ENCODE measurements at regions not wholly inside any gene's neighbourhood (a gene's known extent, or its start where the extent isn't known, plus 50 kb on each side); places are given as distances from the start of the nearest gene placed in this dataset.

DNA sequence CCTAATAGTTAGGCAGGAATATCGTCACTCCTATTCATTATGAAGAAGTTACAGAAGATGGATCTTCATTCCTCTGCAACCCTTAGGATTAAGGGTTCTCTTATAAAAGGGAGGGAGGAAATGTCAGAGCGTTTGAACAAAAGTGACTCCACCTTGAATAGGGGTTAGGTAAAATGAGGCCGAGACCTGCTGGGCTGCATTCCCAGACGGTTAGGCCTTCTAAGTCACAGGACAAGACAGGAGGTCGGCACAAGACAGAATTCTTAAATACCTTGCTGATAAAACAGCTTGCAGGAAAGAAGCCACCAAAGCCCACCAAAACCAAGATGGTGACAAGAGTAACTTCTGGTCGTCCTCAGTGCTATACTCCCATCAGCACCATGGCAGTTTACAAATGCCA lies 147.6 kb downstream of the CDCA7 start:
- TF ChIP-seq, protein P1, sequence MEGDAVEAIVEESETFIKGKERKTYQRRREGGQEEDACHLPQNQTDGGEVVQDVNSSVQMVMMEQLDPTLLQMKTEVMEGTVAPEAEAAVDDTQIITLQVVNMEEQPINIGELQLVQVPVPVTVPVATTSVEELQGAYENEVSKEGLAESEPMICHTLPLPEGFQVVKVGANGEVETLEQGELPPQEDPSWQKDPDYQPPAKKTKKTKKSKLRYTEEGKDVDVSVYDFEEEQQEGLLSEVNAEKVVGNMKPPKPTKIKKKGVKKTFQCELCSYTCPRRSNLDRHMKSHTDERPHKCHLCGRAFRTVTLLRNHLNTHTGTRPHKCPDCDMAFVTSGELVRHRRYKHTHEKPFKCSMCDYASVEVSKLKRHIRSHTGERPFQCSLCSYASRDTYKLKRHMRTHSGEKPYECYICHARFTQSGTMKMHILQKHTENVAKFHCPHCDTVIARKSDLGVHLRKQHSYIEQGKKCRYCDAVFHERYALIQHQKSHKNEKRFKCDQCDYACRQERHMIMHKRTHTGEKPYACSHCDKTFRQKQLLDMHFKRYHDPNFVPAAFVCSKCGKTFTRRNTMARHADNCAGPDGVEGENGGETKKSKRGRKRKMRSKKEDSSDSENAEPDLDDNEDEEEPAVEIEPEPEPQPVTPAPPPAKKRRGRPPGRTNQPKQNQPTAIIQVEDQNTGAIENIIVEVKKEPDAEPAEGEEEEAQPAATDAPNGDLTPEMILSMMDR (IDR thresholded peaks at IDR 0.05), result no peak
- TF ChIP-seq FOXJ3 (CRISPR knock-in tag; IDR thresholded peaks at IDR 0.05; ENCODE audit: borderline replicate concordance) (no peak), CBFB (CRISPR knock-in tag; IDR thresholded peaks at IDR 0.05; ENCODE audit: low read depth) (no peak), ZNF232 (CRISPR knock-in tag; IDR thresholded peaks at IDR 0.05) (no peak), TEAD4 (CRISPR knock-in tag; IDR thresholded peaks at IDR 0.05) (no peak), NR3C1 (CRISPR knock-in tag; conservative IDR thresholded peaks at IDR 0.05; ENCODE audit: low read depth) (no peak)
- TF ChIP-seq, protein P2, sequence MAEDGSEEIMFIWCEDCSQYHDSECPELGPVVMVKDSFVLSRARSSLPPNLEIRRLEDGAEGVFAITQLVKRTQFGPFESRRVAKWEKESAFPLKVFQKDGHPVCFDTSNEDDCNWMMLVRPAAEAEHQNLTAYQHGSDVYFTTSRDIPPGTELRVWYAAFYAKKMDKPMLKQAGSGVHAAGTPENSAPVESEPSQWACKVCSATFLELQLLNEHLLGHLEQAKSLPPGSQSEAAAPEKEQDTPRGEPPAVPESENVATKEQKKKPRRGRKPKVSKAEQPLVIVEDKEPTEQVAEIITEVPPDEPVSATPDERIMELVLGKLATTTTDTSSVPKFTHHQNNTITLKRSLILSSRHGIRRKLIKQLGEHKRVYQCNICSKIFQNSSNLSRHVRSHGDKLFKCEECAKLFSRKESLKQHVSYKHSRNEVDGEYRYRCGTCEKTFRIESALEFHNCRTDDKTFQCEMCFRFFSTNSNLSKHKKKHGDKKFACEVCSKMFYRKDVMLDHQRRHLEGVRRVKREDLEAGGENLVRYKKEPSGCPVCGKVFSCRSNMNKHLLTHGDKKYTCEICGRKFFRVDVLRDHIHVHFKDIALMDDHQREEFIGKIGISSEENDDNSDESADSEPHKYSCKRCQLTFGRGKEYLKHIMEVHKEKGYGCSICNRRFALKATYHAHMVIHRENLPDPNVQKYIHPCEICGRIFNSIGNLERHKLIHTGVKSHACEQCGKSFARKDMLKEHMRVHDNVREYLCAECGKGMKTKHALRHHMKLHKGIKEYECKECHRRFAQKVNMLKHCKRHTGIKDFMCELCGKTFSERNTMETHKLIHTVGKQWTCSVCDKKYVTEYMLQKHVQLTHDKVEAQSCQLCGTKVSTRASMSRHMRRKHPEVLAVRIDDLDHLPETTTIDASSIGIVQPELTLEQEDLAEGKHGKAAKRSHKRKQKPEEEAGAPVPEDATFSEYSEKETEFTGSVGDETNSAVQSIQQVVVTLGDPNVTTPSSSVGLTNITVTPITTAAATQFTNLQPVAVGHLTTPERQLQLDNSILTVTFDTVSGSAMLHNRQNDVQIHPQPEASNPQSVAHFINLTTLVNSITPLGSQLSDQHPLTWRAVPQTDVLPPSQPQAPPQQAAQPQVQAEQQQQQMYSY (CRISPR knock-in tag; IDR thresholded peaks at IDR 0.05), result no peak
- TF ChIP-seq, protein P3, sequence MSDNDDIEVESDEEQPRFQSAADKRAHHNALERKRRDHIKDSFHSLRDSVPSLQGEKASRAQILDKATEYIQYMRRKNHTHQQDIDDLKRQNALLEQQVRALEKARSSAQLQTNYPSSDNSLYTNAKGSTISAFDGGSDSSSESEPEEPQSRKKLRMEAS (CRISPR knock-in tag; IDR thresholded peaks at IDR 0.05), result no peak
- TF ChIP-seq, protein P4, sequence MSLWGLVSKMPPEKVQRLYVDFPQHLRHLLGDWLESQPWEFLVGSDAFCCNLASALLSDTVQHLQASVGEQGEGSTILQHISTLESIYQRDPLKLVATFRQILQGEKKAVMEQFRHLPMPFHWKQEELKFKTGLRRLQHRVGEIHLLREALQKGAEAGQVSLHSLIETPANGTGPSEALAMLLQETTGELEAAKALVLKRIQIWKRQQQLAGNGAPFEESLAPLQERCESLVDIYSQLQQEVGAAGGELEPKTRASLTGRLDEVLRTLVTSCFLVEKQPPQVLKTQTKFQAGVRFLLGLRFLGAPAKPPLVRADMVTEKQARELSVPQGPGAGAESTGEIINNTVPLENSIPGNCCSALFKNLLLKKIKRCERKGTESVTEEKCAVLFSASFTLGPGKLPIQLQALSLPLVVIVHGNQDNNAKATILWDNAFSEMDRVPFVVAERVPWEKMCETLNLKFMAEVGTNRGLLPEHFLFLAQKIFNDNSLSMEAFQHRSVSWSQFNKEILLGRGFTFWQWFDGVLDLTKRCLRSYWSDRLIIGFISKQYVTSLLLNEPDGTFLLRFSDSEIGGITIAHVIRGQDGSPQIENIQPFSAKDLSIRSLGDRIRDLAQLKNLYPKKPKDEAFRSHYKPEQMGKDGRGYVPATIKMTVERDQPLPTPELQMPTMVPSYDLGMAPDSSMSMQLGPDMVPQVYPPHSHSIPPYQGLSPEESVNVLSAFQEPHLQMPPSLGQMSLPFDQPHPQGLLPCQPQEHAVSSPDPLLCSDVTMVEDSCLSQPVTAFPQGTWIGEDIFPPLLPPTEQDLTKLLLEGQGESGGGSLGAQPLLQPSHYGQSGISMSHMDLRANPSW (CRISPR knock-in tag; conservative IDR thresholded peaks at IDR 0.05; ENCODE audit: low read depth), result no peak

Measured in WTC11 (cell line).